ENCODE measurements at regions not wholly inside any gene's neighbourhood (a gene's known extent, or its start where the extent isn't known, plus 50 kb on each side); places are given as distances from the start of the nearest gene placed in this dataset.

DNA sequence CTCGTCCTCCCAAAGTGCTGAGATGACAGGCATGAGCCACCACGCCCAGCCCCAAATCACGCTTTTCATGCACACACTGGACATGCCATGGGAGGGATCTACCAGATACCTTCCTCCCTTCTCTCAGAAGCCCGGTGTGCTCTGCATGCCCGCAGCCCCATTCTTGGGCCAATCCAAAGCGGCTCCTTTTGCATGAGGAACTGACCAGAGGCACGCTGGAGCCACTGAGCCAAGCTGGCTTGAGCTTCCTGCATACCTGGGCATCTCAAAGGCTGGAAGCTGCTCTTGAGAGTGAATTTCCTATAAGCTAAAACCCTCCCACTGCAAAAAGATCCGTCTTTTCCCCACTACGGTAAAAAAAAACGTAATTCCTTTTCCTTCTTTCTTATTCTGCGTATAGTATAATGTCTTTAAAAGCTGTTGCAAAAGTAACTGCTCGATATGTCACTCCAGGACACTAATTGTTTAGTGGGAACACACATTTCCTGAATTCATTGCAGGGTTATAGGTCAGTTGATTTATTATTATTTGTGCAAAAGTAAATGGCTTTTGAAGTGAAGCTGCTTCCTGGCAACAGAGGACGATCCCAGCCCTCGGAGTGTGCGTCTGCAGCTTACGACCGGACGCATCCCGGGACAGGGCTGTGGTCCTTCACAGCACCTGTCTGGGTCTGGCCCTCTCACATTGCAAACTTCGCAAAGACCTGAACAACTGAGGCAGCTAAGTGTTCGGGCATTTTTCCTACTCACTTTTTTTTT is 61.8 kb upstream of the ETS2 start:
- peak in 2 of 5 donors; percentile 32 to 62 for DNase-seq
- peak; percentile 39 to 95 (median 64) for ATAC-seq
- Histone ChIP-seq H3K36me3 (no peaks in the 10 kb centered on the region), H3K9me3 (no peaks in the 10 kb centered on the region), H3K4me3 (peak overlapping the region in 5 of 12 donors; percentile 2 to 24 (median 16)), H3K27me3 (no peaks in the 10 kb centered on the region), H3K27ac (peak overlapping the region in 9 of 12 donors; percentile 10 to 62 (median 46)), H3K4me1 (peaks cover 0 to 20% (median 0%) of the 10 kb centered on the region in 12 donors)
- 68 to 69% (median 69%) methylated on average over 21 of the region's 21 CpGs for WGBS, 4 donors
- no peak for TF ChIP-seq CTCF (IDR thresholded peaks at IDR 0.05)
- no peak for TF ChIP-seq POLR2A (IDR thresholded peaks at IDR 0.05)
- intact Hi-C loops (cut with DNase I), result loop anchor here in 4 of 10 donors (5.0 to 10.0 kb wide), 4 partner anchors 58 to 261 kb away; no protein-coding TSS in a partner anchor

DNA sequence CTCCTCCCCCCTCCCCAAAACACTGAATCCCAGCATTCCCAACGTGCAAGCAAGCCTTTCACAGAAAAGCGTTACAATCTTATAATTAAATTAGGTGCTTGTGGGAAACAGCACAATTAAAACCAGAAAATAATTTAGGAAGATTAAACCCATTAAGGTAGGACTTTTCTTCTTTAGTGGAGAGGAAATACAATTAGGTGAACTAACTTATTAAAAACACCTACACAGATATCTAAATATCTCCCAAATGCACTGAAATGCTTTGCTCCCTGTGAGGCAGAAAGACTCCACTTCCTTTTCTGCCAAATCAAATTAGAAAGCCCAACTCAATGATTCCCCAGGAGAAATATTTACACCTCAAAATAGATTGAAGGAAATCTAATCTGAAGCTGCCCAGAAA is 60.9 kb upstream of the ETS2 start:
- Histone ChIP-seq H3K27me3 (no peaks in the 10 kb centered on the region), H3K9me3 (no peaks in the 10 kb centered on the region), H3K36me3 (no peaks in the 10 kb centered on the region), H3K4me3 (no peak overlapping the region), H3K27ac (peak overlapping the region in 3 of 12 donors; percentile 27 to 37 (median 34)), H3K4me1 (peaks cover 0 to 18% (median 0%) of the 10 kb centered on the region in 12 donors)
- 78 to 81% (median 80%) methylated on average over 2 of the region's 2 CpGs for WGBS, 4 donors
- intact Hi-C loops (cut with DNase I), result loop anchor here in 6 of 10 donors (5.0 to 10.0 kb wide), 5 partner anchors 52 to 260 kb away; no protein-coding TSS in a partner anchor
- TF ChIP-seq POLR2A (IDR thresholded peaks at IDR 0.05), result no peak
- TF ChIP-seq CTCF (IDR thresholded peaks at IDR 0.05), result no peak
- ATAC-seq (no peak), DNase-seq (no peak)

DNA sequence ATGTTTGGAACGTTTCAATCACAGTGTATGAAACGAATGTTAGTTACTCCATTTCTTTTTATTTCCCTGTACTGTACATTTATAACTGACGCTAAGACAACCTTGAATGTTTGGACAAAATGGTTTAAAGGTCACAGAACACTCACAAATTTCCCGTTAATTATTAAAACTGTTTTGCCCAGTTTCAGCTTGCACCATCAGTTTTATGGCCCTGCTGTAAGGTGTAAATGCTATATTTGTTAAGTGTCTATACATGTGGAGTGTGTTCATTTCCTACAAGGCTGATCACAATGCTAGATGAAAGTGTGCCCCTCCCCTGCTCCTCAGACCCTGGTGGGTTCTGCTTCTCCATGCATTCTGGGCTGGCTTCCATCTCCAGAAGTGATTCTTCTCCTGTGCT is 57.9 kb upstream of the ETS2 start:
- Histone ChIP-seq H3K27ac (peak overlapping the region in 2 of 12 donors; percentile 23 to 33), H3K4me3 (no peak overlapping the region), H3K4me1 (peaks cover 0 to 18% (median 0%) of the 10 kb centered on the region in 12 donors), H3K9me3 (no peaks in the 10 kb centered on the region), H3K27me3 (no peaks in the 10 kb centered on the region), H3K36me3 (no peaks in the 10 kb centered on the region)
- intact Hi-C loops (cut with DNase I), result loop anchor here in 5 of 10 donors (5.0 to 10.0 kb wide), 5 partner anchors 49 to 257 kb away; no protein-coding TSS in a partner anchor
- DNase-seq (no peak), ATAC-seq (no peak)
- WGBS, 4 donors, result 55 to 83% (median 58%) methylated on average over 4 of the region's 4 CpGs
- TF ChIP-seq POLR2A (IDR thresholded peaks at IDR 0.05) (no peak), CTCF (IDR thresholded peaks at IDR 0.05) (no peak)

DNA sequence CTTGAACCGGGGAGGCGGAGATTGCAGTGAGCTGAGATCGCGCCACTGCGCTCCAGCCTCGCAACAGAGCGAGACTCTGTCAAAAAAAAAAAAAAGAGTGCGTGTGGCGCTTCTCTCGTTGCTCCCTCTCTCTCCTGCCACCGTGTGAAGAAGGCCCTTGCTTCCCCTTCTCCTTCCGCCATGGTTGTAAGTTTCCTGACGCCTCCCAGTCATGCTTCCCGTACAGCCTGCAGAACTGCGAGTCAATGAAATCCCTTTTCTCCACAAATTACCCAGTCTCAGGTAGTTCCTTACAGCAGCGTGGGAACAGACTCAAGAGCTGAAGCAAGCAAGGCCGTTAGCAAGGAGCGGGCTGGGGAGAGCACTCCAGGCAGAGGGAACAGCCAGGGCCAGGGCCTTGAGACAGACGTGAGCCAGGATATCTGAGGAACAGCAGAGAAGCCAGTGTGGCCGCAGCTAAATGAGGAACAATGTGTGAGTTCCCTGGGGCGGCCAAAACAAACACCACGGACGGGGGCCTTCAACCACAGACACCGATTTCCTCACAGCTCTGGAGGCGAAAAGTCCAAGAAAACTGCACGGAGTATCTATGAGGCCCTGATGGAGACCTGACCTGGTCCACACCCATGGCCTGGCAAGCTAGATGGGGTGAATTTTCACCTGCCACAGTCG is 54.2 kb upstream of the ETS2 start:
- DNase-seq (peak; percentile 44 to 70 (median 52)), ATAC-seq (peak; percentile 39 to 80 (median 72))
- Histone ChIP-seq H3K27ac (peak overlapping the region in 2 of 12 donors; percentile 15 to 84), H3K36me3 (no peaks in the 10 kb centered on the region), H3K9me3 (no peaks in the 10 kb centered on the region), H3K4me1 (peaks cover 0 to 50% (median 10%) of the 10 kb centered on the region in 12 donors), H3K4me3 (no peak overlapping the region), H3K27me3 (no peaks in the 10 kb centered on the region)
- TF ChIP-seq CTCF (IDR thresholded peaks at IDR 0.05), result no peak
- no peak for TF ChIP-seq POLR2A (IDR thresholded peaks at IDR 0.05)
- WGBS, 4 donors, result 89 to 91% (median 90%) methylated on average over 27 of the region's 27 CpGs
- intact Hi-C loops (cut with DNase I), result no loop called here
